HEK293T (cell line): ENCODE measurements at regions not wholly inside any gene's neighbourhood (a gene's known extent, or its start where the extent isn't known, plus 50 kb on each side); places are given as distances from the start of the nearest gene placed in this dataset.

Experiments used
- CTCF ChIA-PET: fragments of 350-600 bp; formaldehyde crosslinking; extraction: SDS; loops from one replicate; lab custom pipeline; 2021; ENCODE audit warnings: antibody characterized with exemption, inconsistent platforms; lab: Yijun Ruan, JAX
- POLR2A ChIA-PET: fragments of 350-600 bp; formaldehyde crosslinking; extraction: SDS; loops from one replicate; lab custom pipeline; 2020; ENCODE audit warnings: antibody characterized with exemption, inconsistent platforms; lab: Yijun Ruan, JAX
- DNase-seq: peaks from one replicate; pipeline ENCODE4 v3.0.0; 2012; ENCODE audit warnings: mixed read lengths; ENCODE audit errors: extremely low spot score
- ARNT ChIP-seq: fragments of 450-650 bp; IDR thresholded peaks from 2 replicates; pipeline ENCODE4 v1.6.1; 2017; ENCODE audit warnings: mild to moderate bottlenecking
- BHLHE40 ChIP-seq: fragments of 450-650 bp; IDR thresholded peaks from 2 replicates; pipeline ENCODE4 v1.6.1; 2016; ENCODE audit warnings: mild to moderate bottlenecking, moderate library complexity, borderline replicate concordance
- CTBP1 ChIP-seq: fragments of 450-650 bp; IDR thresholded peaks from 2 replicates; pipeline ENCODE4 v1.6.1; 2016; ENCODE audit warnings: borderline replicate concordance
- ELF4 ChIP-seq: fragments of 450-650 bp; IDR thresholded peaks from 2 replicates; pipeline ENCODE4 v1.6.1; 2017; ENCODE audit warnings: antibody characterized with exemption
- FOXA1 ChIP-seq: fragments of 450-650 bp; IDR thresholded peaks from 2 replicates; pipeline ENCODE4 v1.6.1; 2016; ENCODE audit warnings: mild to moderate bottlenecking
- FOXK2 ChIP-seq: fragments of 450-650 bp; IDR thresholded peaks from 2 replicates; pipeline ENCODE4 v1.6.1; 2016; ENCODE audit warnings: mild to moderate bottlenecking
- FOXM1 ChIP-seq: fragments of 450-650 bp; IDR thresholded peaks from 2 replicates; pipeline ENCODE4 v1.6.1; 2017; ENCODE audit warnings: mild to moderate bottlenecking, borderline replicate concordance
- HDGF ChIP-seq: fragments of 450-650 bp; IDR thresholded peaks from 2 replicates; pipeline ENCODE4 v1.6.1; 2017; ENCODE audit warnings: antibody characterized with exemption, borderline replicate concordance
- L3MBTL2 ChIP-seq: fragments of 450-650 bp; conservative IDR thresholded peaks from 2 replicates; pipeline ENCODE4 v1.6.1; 2016; ENCODE audit warnings: mild to moderate bottlenecking
- LEF1 ChIP-seq: fragments of 450-650 bp; IDR thresholded peaks from 2 replicates; pipeline ENCODE4 v1.6.1; 2017; ENCODE audit warnings: mild to moderate bottlenecking, borderline replicate concordance
- NFRKB ChIP-seq: fragments of 450-650 bp; IDR thresholded peaks from 2 replicates; pipeline ENCODE4 v1.6.1; 2016; ENCODE audit warnings: mild to moderate bottlenecking, moderate library complexity
- PKNOX1 ChIP-seq: fragments of 450-650 bp; IDR thresholded peaks from 2 replicates; pipeline ENCODE4 v1.6.1; 2016
- SP1 ChIP-seq: fragments of 450-650 bp; IDR thresholded peaks from 2 replicates; pipeline ENCODE4 v1.6.1; 2017
- SUZ12 ChIP-seq: fragments of 450-650 bp; IDR thresholded peaks from 2 replicates; pipeline ENCODE4 v1.6.1; 2016; ENCODE audit warnings: mild to moderate bottlenecking
- TARDBP ChIP-seq: fragments of 450-650 bp; IDR thresholded peaks from 2 replicates; pipeline ENCODE4 v1.6.1; 2016
- ZNF384 ChIP-seq: fragments of 450-650 bp; IDR thresholded peaks from 2 replicates; pipeline ENCODE4 v1.6.1; 2016

- TF ChIP-seq CTBP1 (no peak), FOXM1 (no peak), FOXA1 (no peak), HDGF (no peak), TARDBP (no peak), ARNT (no peak), L3MBTL2 (no peak), FOXK2 (no peak), SUZ12 (no peak), PKNOX1 (no peak), LEF1 (no peak), ZNF384 (no peak), NFRKB (no peak), ELF4 (no peak), SP1 (no peak), BHLHE40 (no peak)
- no peak for DNase-seq
- ChIA-PET CTCF (no interaction called here), POLR2A (no interaction called here)
Observed at GRCh38 chr10:131829156-131829930, 71.5 kb upstream of the PPP2R2D start.

GRCh38 chr10:131830446-131831130 is 70.2 kb upstream of the PPP2R2D start:
- no peak for TF ChIP-seq PKNOX1
- ChIA-PET CTCF (no interaction called here), POLR2A (no interaction called here)
- DNase-seq, result no peak

GRCh38 chr10:131831561-131831960 is 69.2 kb upstream of the PPP2R2D start:
- no peak for DNase-seq

GRCh38 chr10:131832056-131832685 is 68.6 kb upstream of the PPP2R2D start:
- no peak for DNase-seq
- no peak for TF ChIP-seq FOXM1
- TF ChIP-seq FOXK2, result no peak
- no peak for TF ChIP-seq ARNT
- no peak for TF ChIP-seq SUZ12
- no peak for TF ChIP-seq HDGF
- TF ChIP-seq PKNOX1, result no peak
- TF ChIP-seq BHLHE40, result no peak
- TF ChIP-seq TARDBP, result no peak
- ChIA-PET POLR2A (no interaction called here), CTCF (no interaction called here)

More at GRCh38 chr10:131831561-131831960, 69.2 kb upstream of the PPP2R2D start:
- ChIA-PET CTCF (no interaction called here), POLR2A (no interaction called here)
- no peak for TF ChIP-seq FOXK2
- no peak for TF ChIP-seq FOXM1
- TF ChIP-seq TARDBP, result no peak
- TF ChIP-seq L3MBTL2, result no peak
- TF ChIP-seq CTBP1, result no peak
- TF ChIP-seq FOXA1, result no peak
- TF ChIP-seq SP1, result no peak
- TF ChIP-seq PKNOX1, result no peak
- TF ChIP-seq BHLHE40, result no peak
- no peak for TF ChIP-seq NFRKB
- no peak for TF ChIP-seq ZNF384
- TF ChIP-seq ARNT, result no peak
- TF ChIP-seq LEF1, result no peak

GRCh38 chr10:131833013-131833412 is 67.8 kb upstream of the PPP2R2D start:
- CTCF ChIA-PET, result no interaction called here
- no peak for TF ChIP-seq NFRKB
- no peak for TF ChIP-seq FOXK2
- TF ChIP-seq HDGF, result no peak
- TF ChIP-seq TARDBP, result no peak
- no peak for TF ChIP-seq L3MBTL2
- TF ChIP-seq CTBP1, result no peak
- no peak for TF ChIP-seq PKNOX1
- no peak for TF ChIP-seq ZNF384
- TF ChIP-seq ARNT, result no peak
- no peak for TF ChIP-seq FOXA1
- no peak for TF ChIP-seq ELF4
- no peak for TF ChIP-seq SUZ12
- no peak for TF ChIP-seq LEF1
- no peak for TF ChIP-seq FOXM1
- no peak for TF ChIP-seq SP1
- no peak for TF ChIP-seq BHLHE40
- POLR2A ChIA-PET, result no interaction called here
- no peak for DNase-seq
